GM12864 (cell line): ENCODE measurements at regions not wholly inside any gene's neighbourhood (a gene's known extent, or its start where the extent isn't known, plus 50 kb on each side); places are given as distances from the start of the nearest gene placed in this dataset.

Experiments used
- DNase-seq: peaks from one replicate; pipeline ENCODE4 v3.0.0-alpha.2; 2011; ENCODE audit warnings: low read depth
- H3K4me3 ChIP-seq: 2 replicates; pipeline ENCODE4 v1.5.1; 2011; ENCODE audit warnings: mild to moderate bottlenecking, low read depth, low read length, control low read depth
- CTCF ChIP-seq: IDR thresholded peaks from 2 replicates; pipeline ENCODE4 v1.5.1; 2011; ENCODE audit warnings: low read depth, mild to moderate bottlenecking, moderate library complexity, low read length, control low read depth, inconsistent platforms; ENCODE audit errors: missing control alignments

GRCh38 chr6:22015216-22015615 is 281.6 kb downstream of the PRL start:
- TF ChIP-seq CTCF, result no peak
- no peak for DNase-seq
- no peak overlapping the region for H3K4me3 ChIP-seq

GRCh38 chr6:22015944-22016343 is 280.9 kb downstream of the PRL start:
- TF ChIP-seq CTCF, result no peak
- H3K4me3 ChIP-seq, result no peak overlapping the region
- no peak for DNase-seq

- no peak overlapping the region for H3K4me3 ChIP-seq
- DNase-seq, result no peak
- TF ChIP-seq CTCF, result no peak
Measured at GRCh38 chr6:22017272-22017671, 279.6 kb downstream of the PRL start.

- H3K4me3 ChIP-seq, result no peak overlapping the region
- DNase-seq, result no peak
- no peak for TF ChIP-seq CTCF
Measured at GRCh38 chr6:22017766-22018165, 279.1 kb downstream of the PRL start.

GRCh38 chr6:22019857-22020256 is 277.0 kb downstream of the PRL start:
- H3K4me3 ChIP-seq, result no peak overlapping the region
- no peak for DNase-seq
- no peak for TF ChIP-seq CTCF

- no peak for DNase-seq
- no peak for TF ChIP-seq CTCF
- H3K4me3 ChIP-seq, result no peak overlapping the region
Measured at GRCh38 chr6:22020299-22021003, 276.4 kb downstream of the PRL start.

GRCh38 chr6:22021966-22022365 is 274.9 kb downstream of the PRL start:
- DNase-seq, result no peak
- no peak overlapping the region for H3K4me3 ChIP-seq
- TF ChIP-seq CTCF, result no peak
